GM23338 (cell line): ENCODE measurements at regions not wholly inside any gene's neighbourhood (a gene's known extent, or its start where the extent isn't known, plus 50 kb on each side); places are given as distances from the start of the nearest gene placed in this dataset.

ENCODE experiments used
- CREB1 ChIP-seq: fragments of 250-450 bp; sonication (Bioruptor Pico); IDR thresholded peaks from 2 replicates; pipeline ENCODE4 v1.5.0; 2020; ENCODE audit warnings: low read depth, mild to moderate bottlenecking, moderate library complexity
- CTCF ChIP-seq, 2 experiments: fragments of 200-600 bp in 1 of 2; sonication (generic) in 1 of 2; conservative IDR thresholded peaks; 2 replicates each; pipeline versions ENCODE4 v1.5.1 to v1.6.1; 2016 to 2017; ENCODE audit warnings: antibody characterized with exemption in 2 of 2, low read depth in 2 of 2, mild to moderate bottlenecking in 2 of 2, moderate library complexity in 1 of 2
- ETS1 ChIP-seq: IDR thresholded peaks from 2 replicates; pipeline ENCODE4 v1.6.1; 2016; ENCODE audit warnings: antibody characterized with exemption
- EZH2 ChIP-seq: fragments of 200-600 bp; sonication (generic); IDR thresholded peaks from one replicate; pipeline ENCODE4 v1.8.0; 2017; ENCODE audit warnings: antibody characterized with exemption, mild to moderate bottlenecking, low read depth; ENCODE audit not compliant: unreplicated experiment
- EZH2phosphoT487 ChIP-seq: fragments of 200-600 bp; sonication (generic); IDR thresholded peaks from one replicate; pipeline ENCODE4 v1.8.1; 2018; ENCODE audit warnings: antibody characterized with exemption; ENCODE audit not compliant: unreplicated experiment
- JUNB ChIP-seq: IDR thresholded peaks from one replicate; pipeline ENCODE4 v1.6.1; 2016; ENCODE audit warnings: antibody characterized with exemption; ENCODE audit not compliant: unreplicated experiment
- POLR2AphosphoS5 ChIP-seq: IDR thresholded peaks from 2 replicates; pipeline ENCODE4 v1.6.1; 2016; ENCODE audit warnings: antibody characterized with exemption, low read depth
- REST ChIP-seq: IDR thresholded peaks from one replicate; pipeline ENCODE4 v1.6.1; 2018; ENCODE audit warnings: antibody characterized with exemption; ENCODE audit not compliant: unreplicated experiment

GRCh38 chr2:198327526-198327925 lies 523.1 kb downstream of the PLCL1 start:
- TF ChIP-seq CTCF (conservative IDR thresholded peaks at IDR 0.05; ENCODE audit: low read depth in 2 of 2) (no peak), REST (no peak), POLR2AphosphoS5 (no peak), CREB1 (CRISPR knock-in tag) (no peak), EZH2phosphoT487 (no peak), EZH2 (no peak), ETS1 (no peak), JUNB (no peak)
